ENCODE measurements at regions not wholly inside any gene's neighbourhood (a gene's known extent, or its start where the extent isn't known, plus 50 kb on each side); places are given as distances from the start of the nearest gene placed in this dataset.

- TF ChIP-seq POLR2AphosphoS5 (IDR thresholded peaks at IDR 0.05; ENCODE audit: low read depth, low read length): no peak
- no peak for TF ChIP-seq POLR2A (IDR thresholded peaks at IDR 0.05; ENCODE audit: low read depth, low read length)
- no peak for TF ChIP-seq TAF1 (IDR thresholded peaks at IDR 0.05; ENCODE audit: low read depth, low read length)
- no peak for TF ChIP-seq SPI1 (IDR thresholded peaks at IDR 0.05; ENCODE audit: low read depth, low read length)
Measured at GRCh38 chr9:82127465-82127864, 138.9 kb downstream of the SPATA31D1 start.

All from GM12891 (cell line).